ENCODE measurements at regions not wholly inside any gene's neighbourhood (a gene's known extent, or its start where the extent isn't known, plus 50 kb on each side); places are given as distances from the start of the nearest gene placed in this dataset.
A peak's percentile ranks its signal among the peaks of the same experiment; 100 is the strongest.
"Not testable (repeated sequence)": the region's sequence is repeated elsewhere in the genome, so short reads cannot be mapped to it uniquely, and the experiment has no call there.

DNA sequence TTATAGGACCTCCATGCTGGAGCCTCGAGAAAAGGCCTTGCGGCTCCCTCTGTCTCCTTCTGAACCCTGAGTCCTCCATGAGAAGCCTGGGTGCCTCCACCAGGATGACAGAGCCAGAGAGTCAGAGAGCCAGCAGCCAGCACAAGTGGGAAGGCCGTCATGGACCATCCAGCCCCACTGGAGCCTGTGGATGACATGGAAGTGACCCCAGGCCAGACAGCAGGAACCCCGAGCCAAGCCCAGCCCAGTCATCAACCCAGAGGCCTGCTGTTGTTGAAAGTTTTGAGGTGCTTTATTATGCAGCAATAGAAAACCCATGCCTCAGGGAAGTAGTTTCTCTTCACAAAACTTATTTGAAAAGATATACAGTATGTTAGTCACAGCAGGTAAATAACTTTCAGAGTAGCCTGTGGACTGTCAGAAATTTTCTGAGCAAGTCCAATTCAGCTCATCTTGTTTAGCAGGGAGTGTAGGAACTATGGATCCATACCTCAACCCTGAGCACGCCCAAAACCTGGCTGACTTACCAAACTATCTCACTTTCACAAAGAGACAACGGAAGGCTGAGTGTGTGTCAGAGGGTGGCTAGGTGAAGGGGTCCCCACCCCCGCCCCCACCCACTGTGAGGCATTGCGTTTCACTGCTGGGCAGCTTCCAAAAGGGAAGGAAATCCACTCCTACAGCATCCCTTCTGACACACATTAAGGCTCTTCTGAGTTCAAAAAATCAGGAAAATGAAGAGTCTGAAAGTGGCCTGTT lies 79.9 kb upstream of the NDUFV2 start:
- no peaks in the 10 kb centered on the region for H3K27me3 ChIP-seq
- H4K20me1 ChIP-seq (ENCODE audit: insufficient read depth, poor library complexity, severe bottlenecking) = no peaks in the 10 kb centered on the region
- no peak for TF ChIP-seq EZH2phosphoT487 (IDR thresholded peaks at IDR 0.05; ENCODE audit: low read depth, severe bottlenecking, unreplicated experiment)
- no peaks in the 10 kb centered on the region for H3K79me2 ChIP-seq
- no peaks in the 10 kb centered on the region for H3K9me2 ChIP-seq (replicated peaks; ENCODE audit: insufficient read depth)
- whole genome bisulfite sequencing (ENCODE audit: low lambda C conversion rate, missing lambda C conversion rate) = 78% methylated on average over 8 of the region's 8 CpGs
- no peak overlapping the region for H3K27ac ChIP-seq
- no peaks in the 10 kb centered on the region for H3K36me3 ChIP-seq (replicated peaks; ENCODE audit: insufficient read depth, low read depth)
- no peaks in the 10 kb centered on the region for H3K9me3 ChIP-seq (ENCODE audit: low read depth)
- H3K4me1 ChIP-seq (ENCODE audit: insufficient read depth) = no peaks in the 10 kb centered on the region
- no peak for DNase-seq (ENCODE audit: low spot score)
- no peak overlapping the region for H3K4me2 ChIP-seq
- H3K4me3 ChIP-seq = no peak overlapping the region
- H2AFZ ChIP-seq = no peak overlapping the region

DNA sequence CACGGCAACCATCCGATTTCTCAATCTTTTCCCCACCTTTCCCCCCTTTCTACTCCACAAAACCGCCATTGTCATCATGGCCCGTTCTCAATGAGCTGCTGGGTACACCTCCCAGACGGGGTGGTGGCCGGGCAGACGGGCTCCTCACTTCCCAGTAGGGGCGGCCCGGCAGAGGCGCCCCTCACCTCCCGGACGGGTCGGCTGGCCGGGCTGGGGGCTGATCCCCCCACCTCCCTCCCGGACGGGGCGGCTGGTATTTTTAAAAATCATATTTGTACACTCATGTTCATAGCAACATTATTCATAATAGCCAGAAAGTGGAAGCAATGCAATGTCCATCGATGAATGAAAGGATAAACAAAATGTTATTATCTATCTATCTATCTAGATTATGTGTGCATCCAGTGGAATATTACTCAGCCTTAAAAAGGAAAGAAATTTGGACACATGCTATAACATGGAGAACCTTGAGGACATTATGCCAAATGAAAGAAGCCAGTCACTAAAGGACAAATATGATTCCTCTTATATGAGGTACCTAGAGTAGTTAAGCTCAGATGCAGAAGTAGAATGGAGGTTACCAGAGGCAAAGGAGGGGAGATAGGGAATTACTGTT lies 78.4 kb upstream of the NDUFV2 start:
- H3K27ac ChIP-seq; H3K27me3 ChIP-seq; H3K9me2 ChIP-seq (replicated peaks; ENCODE audit: insufficient read depth); H3K36me3 ChIP-seq (replicated peaks; ENCODE audit: insufficient read depth, low read depth); H3K79me2 ChIP-seq; H3K4me3 ChIP-seq; H4K20me1 ChIP-seq (ENCODE audit: insufficient read depth, poor library complexity, severe bottlenecking); H3K4me2 ChIP-seq; H3K4me1 ChIP-seq (ENCODE audit: insufficient read depth); H3K9me3 ChIP-seq (ENCODE audit: low read depth); DNase-seq (ENCODE audit: low spot score); H2AFZ ChIP-seq: not testable (repeated sequence)
- WGBS (ENCODE audit: low lambda C conversion rate, missing lambda C conversion rate) = 95% methylated on average over 11 of the region's 18 CpGs

DNA sequence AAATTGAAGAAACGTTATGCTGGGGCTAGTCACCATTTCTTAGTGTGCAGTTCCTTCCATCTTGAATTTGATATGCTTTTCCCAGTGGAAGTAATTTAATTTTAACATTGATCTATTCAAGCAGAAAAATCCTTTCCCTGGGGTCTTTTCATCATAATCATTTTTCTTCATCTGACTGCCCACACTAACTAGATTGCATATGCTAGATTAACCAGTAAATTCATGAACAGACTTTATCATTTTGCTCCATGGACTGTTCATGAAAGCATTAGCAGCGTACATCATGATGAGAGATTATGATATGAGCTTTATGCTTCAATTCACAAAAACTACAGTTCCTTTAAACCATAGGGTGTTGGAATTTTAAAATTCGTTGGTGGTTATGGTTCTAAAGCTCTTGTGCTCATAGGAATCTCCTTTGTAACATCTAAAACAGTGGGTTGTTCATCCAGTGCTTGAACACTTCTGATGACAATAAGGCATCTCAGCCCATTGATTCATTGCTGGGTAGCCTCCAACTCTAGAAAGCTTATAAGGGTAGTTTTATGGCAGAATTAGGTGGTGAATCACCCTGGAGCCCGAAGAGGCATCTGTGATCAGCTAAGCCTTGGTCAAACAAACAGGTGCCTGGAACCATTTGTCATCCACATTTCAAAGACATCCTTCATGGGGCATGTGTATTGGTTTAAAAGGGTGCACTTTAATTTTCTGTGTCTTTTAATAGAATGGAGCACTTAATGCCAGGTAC lies 77.2 kb upstream of the NDUFV2 start:
- WGBS (ENCODE audit: low lambda C conversion rate, missing lambda C conversion rate) = 69% methylated on average over 4 of the region's 4 CpGs
- Histone ChIP-seq H3K36me3 (replicated peaks; ENCODE audit: insufficient read depth, low read depth) (no peaks in the 10 kb centered on the region), H3K9me2 (replicated peaks; ENCODE audit: insufficient read depth) (no peaks in the 10 kb centered on the region), H3K27ac (no peak overlapping the region), H3K9me3 (ENCODE audit: low read depth) (no peaks in the 10 kb centered on the region), H2AFZ (no peak overlapping the region), H4K20me1 (ENCODE audit: insufficient read depth, poor library complexity, severe bottlenecking) (no peaks in the 10 kb centered on the region), H3K79me2 (no peaks in the 10 kb centered on the region), H3K4me1 (ENCODE audit: insufficient read depth) (no peaks in the 10 kb centered on the region), H3K4me3 (no peak overlapping the region), H3K4me2 (no peak overlapping the region), H3K27me3 (no peaks in the 10 kb centered on the region)
- DNase-seq (ENCODE audit: low spot score) = peak; percentile 22
- no peak for TF ChIP-seq EZH2phosphoT487 (IDR thresholded peaks at IDR 0.05; ENCODE audit: low read depth, severe bottlenecking, unreplicated experiment)
- TF ChIP-seq EZH2 (IDR thresholded peaks at IDR 0.05; ENCODE audit: borderline replicate concordance) = no peak
- TF ChIP-seq, protein P1, sequence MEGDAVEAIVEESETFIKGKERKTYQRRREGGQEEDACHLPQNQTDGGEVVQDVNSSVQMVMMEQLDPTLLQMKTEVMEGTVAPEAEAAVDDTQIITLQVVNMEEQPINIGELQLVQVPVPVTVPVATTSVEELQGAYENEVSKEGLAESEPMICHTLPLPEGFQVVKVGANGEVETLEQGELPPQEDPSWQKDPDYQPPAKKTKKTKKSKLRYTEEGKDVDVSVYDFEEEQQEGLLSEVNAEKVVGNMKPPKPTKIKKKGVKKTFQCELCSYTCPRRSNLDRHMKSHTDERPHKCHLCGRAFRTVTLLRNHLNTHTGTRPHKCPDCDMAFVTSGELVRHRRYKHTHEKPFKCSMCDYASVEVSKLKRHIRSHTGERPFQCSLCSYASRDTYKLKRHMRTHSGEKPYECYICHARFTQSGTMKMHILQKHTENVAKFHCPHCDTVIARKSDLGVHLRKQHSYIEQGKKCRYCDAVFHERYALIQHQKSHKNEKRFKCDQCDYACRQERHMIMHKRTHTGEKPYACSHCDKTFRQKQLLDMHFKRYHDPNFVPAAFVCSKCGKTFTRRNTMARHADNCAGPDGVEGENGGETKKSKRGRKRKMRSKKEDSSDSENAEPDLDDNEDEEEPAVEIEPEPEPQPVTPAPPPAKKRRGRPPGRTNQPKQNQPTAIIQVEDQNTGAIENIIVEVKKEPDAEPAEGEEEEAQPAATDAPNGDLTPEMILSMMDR (IDR thresholded peaks at IDR 0.05; ENCODE audit: poor library complexity) = no peak

DNA sequence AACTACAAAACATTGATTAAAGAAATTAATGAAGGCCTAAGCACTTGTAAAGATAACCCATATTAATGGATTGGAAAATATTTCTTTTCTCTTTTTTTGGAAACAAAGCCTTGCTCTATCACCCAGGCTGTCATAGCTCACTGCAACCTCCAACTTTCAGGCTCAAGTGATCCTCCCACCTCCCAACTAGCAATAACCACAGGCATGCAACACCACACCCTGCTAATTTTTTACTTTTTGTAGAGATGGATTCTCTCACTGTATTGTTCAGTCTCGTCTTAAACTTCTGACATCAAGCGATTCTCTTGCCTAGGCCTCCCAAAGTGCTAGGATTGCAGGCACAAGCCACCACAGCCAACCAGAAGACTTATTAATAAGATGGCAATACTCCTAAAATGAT lies 73.4 kb upstream of the NDUFV2 start:
- Histone ChIP-seq H3K9me2 (replicated peaks; ENCODE audit: insufficient read depth) (no peaks in the 10 kb centered on the region), H3K27ac (no peak overlapping the region), H3K4me3 (no peak overlapping the region), H4K20me1 (ENCODE audit: insufficient read depth, poor library complexity, severe bottlenecking) (no peaks in the 10 kb centered on the region), H3K27me3 (no peaks in the 10 kb centered on the region), H3K4me2 (no peak overlapping the region), H3K36me3 (replicated peaks; ENCODE audit: insufficient read depth, low read depth) (no peaks in the 10 kb centered on the region), H3K9me3 (ENCODE audit: low read depth) (no peaks in the 10 kb centered on the region), H2AFZ (no peak overlapping the region), H3K4me1 (ENCODE audit: insufficient read depth) (no peaks in the 10 kb centered on the region), H3K79me2 (no peaks in the 10 kb centered on the region)
- TF ChIP-seq, protein P1 (IDR thresholded peaks at IDR 0.05; ENCODE audit: poor library complexity) = no peak
- TF ChIP-seq EZH2phosphoT487 (IDR thresholded peaks at IDR 0.05; ENCODE audit: low read depth, severe bottlenecking, unreplicated experiment) (no peak), EZH2 (IDR thresholded peaks at IDR 0.05; ENCODE audit: borderline replicate concordance) (no peak)
- no peak for DNase-seq (ENCODE audit: low spot score)
- 95% methylated on average over 2 of the region's 2 CpGs for WGBS (ENCODE audit: low lambda C conversion rate, missing lambda C conversion rate)

Data from hepatocyte (in vitro differentiated cells).